HG03175 (cell line): ENCODE measurements at regions not wholly inside any gene's neighbourhood (a gene's known extent, or its start where the extent isn't known, plus 50 kb on each side); places are given as distances from the start of the nearest gene placed in this dataset.

Experiments used
- ATAC-seq: cut with Tn5 transposase; IDR thresholded peaks from one replicate; pipeline ENCODE4 v1.9.1; 2021; ENCODE audit warnings: mild to moderate bottlenecking, moderate library complexity; ENCODE audit not compliant: unreplicated experiment

DNA sequence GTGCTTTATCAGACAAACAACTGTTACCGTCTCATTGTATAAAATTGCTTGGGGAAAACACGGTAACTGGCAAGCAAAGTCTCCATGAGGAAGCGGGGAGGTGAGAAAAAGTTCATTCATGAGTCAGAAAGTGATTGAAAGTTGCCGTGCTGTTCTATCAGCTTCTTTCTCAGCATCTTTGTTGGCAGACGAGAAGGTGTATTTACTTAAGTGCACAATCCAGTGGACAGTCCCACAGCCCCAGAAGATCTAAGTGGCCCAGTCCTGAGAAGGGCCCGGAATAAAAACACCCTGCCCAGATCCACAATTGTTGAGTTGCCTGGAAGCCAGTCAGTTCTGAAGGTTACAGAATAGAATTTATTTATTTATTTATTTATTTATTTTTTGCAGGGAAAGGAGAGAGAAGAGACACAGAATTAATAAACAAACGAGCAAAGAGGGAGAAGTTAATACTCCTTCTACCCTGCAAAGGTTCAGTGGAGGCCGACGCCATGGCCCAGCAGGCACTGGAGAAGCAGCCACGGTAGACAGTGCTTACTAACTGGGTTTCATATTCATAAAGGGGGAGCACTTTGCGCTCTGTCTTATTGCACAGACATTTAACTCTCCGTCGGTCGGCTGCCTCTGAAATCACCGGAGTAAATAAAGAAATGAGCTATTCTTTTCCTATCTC lies 676.0 kb upstream of the SALL3 start:
- ATAC-seq = no peak

GRCh38 chr18:78304192-78305164 lies 675.1 kb upstream of the SALL3 start:
- ATAC-seq = no peak

- ATAC-seq = no peak
Observed at GRCh38 chr18:78305789-78306188, 673.8 kb upstream of the SALL3 start.

DNA sequence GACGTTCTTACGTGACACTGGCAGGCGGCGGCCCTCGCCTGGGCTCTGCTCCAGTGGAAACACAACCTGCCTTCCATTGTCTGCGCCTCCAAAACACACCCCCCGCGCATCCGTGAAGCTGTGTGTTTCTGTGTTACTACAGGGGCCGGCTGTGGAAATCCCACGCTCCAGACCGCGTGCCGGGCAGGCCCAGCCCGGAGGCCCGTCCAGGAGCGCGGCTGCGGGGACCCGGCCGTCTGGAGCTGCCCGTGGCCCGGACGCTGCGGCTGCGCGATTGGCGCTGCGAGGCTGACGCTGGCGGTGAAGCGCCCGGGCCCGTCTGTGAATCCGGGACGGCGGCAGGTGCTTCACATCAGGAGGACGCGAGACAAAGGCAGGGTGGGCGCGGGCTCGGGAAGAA lies 670.3 kb upstream of the SALL3 start:
- ATAC-seq = no peak

GRCh38 chr18:78309924-78310323 lies 669.7 kb upstream of the SALL3 start:
- no peak for ATAC-seq

DNA sequence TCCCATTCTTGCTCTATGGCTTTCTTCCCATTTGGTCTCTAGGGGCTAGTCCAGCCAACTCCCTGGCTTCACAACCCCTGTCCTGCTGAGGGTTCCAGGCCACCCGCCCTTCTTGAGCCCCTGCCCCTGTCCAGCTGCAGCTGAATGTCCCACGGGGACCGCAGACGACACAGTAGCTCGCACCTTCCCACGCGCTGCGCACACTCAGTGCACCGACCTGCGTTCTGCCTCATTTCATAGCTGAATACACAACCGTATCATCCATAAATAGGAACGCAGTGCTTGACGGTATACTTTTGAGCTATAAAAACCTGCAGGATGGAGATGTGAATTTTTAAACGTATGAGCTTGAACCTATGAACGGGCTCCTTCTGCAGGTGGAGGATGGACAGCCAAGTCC lies 660.4 kb upstream of the SALL3 start:
- no peak for ATAC-seq

DNA sequence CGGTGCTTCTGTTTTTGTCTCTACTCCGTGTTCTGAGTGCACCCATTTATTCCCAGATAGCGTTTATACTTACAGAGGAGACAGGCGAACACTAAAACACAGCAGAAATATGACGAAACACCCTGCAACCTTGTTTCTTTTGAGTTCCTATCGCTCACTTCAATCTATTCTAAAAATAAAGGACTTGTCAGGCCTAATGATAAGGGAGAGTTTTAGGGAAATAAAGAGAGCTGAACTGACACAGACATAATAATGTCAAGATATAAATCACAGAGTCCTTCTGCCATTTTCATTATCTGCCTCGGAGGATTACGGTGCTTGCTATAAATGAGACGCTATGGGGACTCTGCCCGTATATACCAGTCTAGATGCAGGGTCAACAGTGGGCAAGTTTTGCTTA lies 659.7 kb upstream of the SALL3 start:
- no peak for ATAC-seq

GRCh38 chr18:78321402-78321801 lies 658.2 kb upstream of the SALL3 start:
- ATAC-seq = no peak

- ATAC-seq = no peak
Observed at GRCh38 chr18:78323453-78324197, 656.0 kb upstream of the SALL3 start.

DNA sequence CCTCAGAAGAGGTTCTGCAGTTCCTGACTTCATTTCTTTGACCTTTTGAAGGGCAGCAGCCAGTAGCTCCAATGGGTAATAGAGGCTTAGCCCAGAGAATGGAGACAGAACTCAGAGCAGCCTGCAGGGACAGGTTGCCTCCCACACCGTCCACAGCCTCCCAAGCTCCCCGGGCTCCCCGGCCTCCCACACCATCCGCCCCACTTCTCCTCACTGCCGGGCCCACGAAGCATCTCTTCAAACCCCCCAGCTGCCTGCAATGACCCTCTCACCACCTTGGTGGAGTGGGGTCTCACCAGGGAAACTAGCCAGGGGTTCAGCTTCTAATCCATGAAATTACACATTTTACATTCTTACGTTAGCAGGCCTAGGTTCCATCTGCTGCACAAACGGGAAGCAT lies 652.0 kb upstream of the SALL3 start:
- ATAC-seq = no peak

GRCh38 chr18:78330766-78331165 lies 648.9 kb upstream of the SALL3 start:
- no peak for ATAC-seq

DNA sequence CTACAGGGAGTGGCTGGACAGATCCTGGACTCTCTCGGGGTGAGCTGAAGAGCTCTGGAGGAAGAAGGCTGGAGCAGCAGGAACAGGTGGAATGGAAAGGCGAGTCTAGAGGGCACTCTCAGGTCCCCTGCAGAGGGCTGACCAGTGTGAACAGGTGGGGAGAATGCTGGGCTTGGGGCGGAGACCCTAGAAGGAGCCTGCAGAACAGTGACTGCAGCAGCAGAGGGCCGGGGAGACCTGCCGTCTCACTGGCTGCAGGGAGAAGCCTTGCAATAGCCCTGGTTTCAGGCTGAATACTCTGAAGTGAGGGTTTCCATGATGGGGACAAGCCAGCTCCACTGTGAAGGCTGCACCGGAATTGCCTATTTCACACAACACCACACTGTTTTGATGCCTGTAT lies 626.7 kb upstream of the SALL3 start:
- ATAC-seq = no peak

DNA sequence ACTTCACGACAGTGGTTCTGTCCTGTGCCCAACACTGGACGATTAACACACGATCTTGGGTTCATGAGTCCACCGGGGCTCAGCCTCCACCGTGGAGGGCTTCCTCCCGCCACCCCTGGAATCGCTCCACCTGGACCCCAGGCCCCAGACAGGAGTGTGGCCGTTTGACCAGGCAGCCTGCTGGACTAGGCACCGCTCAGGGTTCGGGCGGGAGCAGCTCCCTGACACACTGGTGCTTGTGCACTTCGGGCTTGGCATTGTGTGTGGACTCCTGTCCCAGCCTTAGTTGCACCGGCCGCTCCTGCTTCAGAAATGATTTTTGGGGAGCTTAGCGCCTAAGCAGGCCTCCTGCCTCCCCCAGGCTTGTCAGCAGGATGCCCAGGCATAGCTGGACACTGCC lies 617.4 kb upstream of the SALL3 start:
- ATAC-seq = no peak

DNA sequence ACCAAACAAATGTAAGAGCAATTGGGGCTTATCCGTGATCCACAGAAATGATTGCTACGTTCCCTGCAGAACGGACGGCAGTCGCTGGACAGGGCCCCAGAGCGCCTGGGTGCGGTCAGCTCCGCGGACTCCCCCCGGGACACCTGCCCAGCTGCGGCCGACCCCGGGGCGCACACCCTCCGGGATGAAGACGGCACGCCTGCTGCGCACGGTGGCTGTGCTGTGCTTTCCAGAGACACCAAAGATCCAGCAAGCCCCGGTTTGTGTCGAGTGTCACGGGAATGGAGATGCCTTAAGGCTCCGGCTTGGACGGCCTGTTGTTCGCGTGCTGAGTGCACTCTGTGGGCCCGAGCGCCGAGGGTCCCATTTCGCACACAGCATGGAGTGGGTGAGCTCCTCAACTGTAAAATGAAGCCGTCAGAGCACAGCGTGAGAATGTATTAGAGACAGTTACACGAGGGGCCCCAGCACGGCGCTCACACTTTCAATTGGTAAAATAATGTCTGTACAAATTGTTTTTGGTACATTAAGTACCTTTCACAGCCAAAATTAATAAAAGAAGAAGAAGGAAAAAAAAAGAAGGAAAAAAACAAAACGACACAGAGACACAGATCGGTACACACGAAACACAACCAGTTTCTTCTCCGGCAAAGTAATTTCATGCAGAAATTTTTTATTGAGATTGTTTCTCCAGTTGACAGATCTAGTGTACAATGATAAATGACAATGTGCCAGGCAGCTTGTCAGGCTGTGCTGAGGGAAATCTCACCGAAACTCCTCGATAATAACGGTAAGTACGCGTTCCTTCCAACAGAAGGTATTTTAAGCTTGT lies 615.8 kb upstream of the SALL3 start:
- no peak for ATAC-seq

- ATAC-seq = no peak
Observed at GRCh38 chr18:78364388-78364960, 615.1 kb upstream of the SALL3 start.

DNA sequence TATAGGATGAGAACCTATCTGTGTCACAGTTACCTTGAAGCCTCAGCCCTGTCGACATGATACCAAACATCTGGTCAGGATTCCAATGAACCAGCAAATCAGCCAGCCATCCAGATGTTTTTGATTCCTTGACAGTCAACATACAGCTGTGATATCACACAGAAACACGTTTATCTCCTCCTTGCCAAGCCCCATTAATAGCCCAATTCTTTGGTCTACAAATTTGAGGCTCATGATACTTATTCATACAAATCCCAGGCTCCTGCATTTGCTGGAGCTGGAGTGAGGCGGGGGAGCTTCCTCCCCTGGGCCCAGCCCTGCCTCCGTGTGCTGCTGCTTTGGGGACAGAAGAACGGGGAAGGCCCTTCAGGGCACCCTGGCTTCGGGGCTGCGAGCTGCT lies 611.6 kb upstream of the SALL3 start:
- ATAC-seq = no peak

GRCh38 chr18:78368726-78369125 lies 610.9 kb upstream of the SALL3 start:
- no peak for ATAC-seq

- no peak for ATAC-seq
Observed at GRCh38 chr18:78376046-78376445, 603.6 kb upstream of the SALL3 start.

GRCh38 chr18:78378403-78378802 lies 601.2 kb upstream of the SALL3 start:
- no peak for ATAC-seq

DNA sequence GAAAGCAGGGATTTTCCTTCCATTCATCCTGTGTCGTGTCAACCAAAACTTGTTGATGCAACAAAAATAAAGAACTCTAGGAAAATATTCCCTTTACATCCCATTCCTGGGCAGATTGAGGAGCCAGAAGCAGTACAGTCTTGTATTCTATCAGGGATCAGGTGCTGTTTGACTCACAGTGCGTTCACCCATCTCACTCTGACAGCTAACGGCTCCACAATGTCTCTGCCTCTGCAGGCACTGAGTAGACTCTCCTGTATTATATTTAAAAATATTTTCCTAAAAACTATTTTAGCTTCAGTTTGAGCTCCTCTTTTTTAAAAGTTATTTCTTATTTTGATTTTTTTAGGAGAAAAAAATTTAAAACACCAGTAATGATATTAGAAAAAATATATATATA lies 600.6 kb upstream of the SALL3 start:
- no peak for ATAC-seq
